K562 (cell line): ENCODE measurements at regions not wholly inside any gene's neighbourhood (a gene's known extent, or its start where the extent isn't known, plus 50 kb on each side); places are given as distances from the start of the nearest gene placed in this dataset.

Experiments
- BRD4 ChIP-seq: fragments of 200-600 bp; sonication (generic); IDR thresholded peaks from 2 replicates; pipeline ENCODE4 v1.6.1; 2017; ENCODE audit warnings: inconsistent platforms
- CTCF ChIP-seq, 3 experiments: IDR thresholded peaks in 2 of 3; conservative IDR thresholded peaks in 1 of 3; 2 replicates each; pipeline ENCODE4 v1.5.1; 2011 to 2012; ENCODE audit warnings: low read length in 3 of 3, mild to moderate bottlenecking in 3 of 3, control low read depth in 2 of 3, improper control_type of control experiment in 1 of 3, inconsistent platforms in 1 of 3, low read depth in 1 of 3, mixed read lengths in 1 of 3, moderate library complexity in 1 of 3; ENCODE audit not compliant: insufficient read depth in 2 of 3
- E2F3 ChIP-seq: fragments of 250-450 bp; sonication (Bioruptor Pico); IDR thresholded peaks from 2 replicates; pipeline ENCODE4 v1.4.0; 2020; ENCODE audit warnings: mild to moderate bottlenecking
- EZH2 ChIP-seq: IDR thresholded peaks from 2 replicates; pipeline ENCODE4 v1.6.1; 2012; ENCODE audit warnings: low read depth, mild to moderate bottlenecking, inconsistent platforms, low read length, borderline replicate concordance
- GABPA ChIP-seq: fragments of 200-800 bp; sonication (Bioruptor generic); conservative IDR thresholded peaks from 2 replicates; pipeline ENCODE4 v1.6.1; 2016; ENCODE audit warnings: low read depth, missing genetic modification characterization, missing compliant biosample characterization
- HDAC3 ChIP-seq: fragments of 450-650 bp; IDR thresholded peaks from 2 replicates; pipeline ENCODE4 v1.6.1; 2018; ENCODE audit warnings: borderline replicate concordance, mild to moderate bottlenecking, moderate library complexity; ENCODE audit not compliant: partially characterized antibody
- HNRNPK ChIP-seq: fragments of 200-400 bp; formaldehyde crosslinking; IDR thresholded peaks from one replicate; pipeline ENCODE4 v1.6.1; 2018; ENCODE audit warnings: mild to moderate bottlenecking, low read depth, low read length; ENCODE audit not compliant: poor library complexity, severe bottlenecking
- KDM4B ChIP-seq, 2 experiments: fragments of 450-650 bp in 1 of 2; sonication (generic) in 1 of 2; IDR thresholded peaks; 2 replicates each; pipeline ENCODE4 v1.6.1; 2016 to 2017; ENCODE audit warnings: borderline replicate concordance in 2 of 2, antibody characterized with exemption in 1 of 2, low read depth in 1 of 2, mild to moderate bottlenecking in 1 of 2
- LARP7 ChIP-seq: fragments of 450-650 bp; IDR thresholded peaks from 2 replicates; pipeline ENCODE4 v1.6.1; 2016
- MAZ ChIP-seq, 2 experiments: fragments of 450-650 bp in 1 of 2; sonication (generic) in 1 of 2; formaldehyde crosslinking; IDR thresholded peaks in 1 of 2; conservative IDR thresholded peaks in 1 of 2; 2 replicates each; pipeline versions ENCODE4 v1.4.0 to v1.5.0; 2020; ENCODE audit warnings: mild to moderate bottlenecking in 1 of 2, missing genetic modification reagents in 1 of 2
- MTA1 ChIP-seq: fragments of 450-650 bp; IDR thresholded peaks from 2 replicates; pipeline ENCODE4 v1.6.1; 2017; ENCODE audit warnings: borderline replicate concordance
- RB1 ChIP-seq: fragments of 450-650 bp; IDR thresholded peaks from 2 replicates; pipeline ENCODE4 v1.6.1; 2017; ENCODE audit warnings: low read depth, mild to moderate bottlenecking
- RBM17 ChIP-seq: fragments of 200-400 bp; formaldehyde crosslinking; IDR thresholded peaks from 2 replicates; pipeline ENCODE4 v1.6.1; 2017; ENCODE audit warnings: low read depth, mild to moderate bottlenecking, low read length, borderline replicate concordance
- RFX5 ChIP-seq: IDR thresholded peaks from 2 replicates; pipeline ENCODE4 v1.6.1; 2011; ENCODE audit warnings: low read depth, mild to moderate bottlenecking, improper control_type of control experiment, low read length
- ZKSCAN3 ChIP-seq: fragments of 250-450 bp; sonication (Bioruptor Pico); IDR thresholded peaks from 2 replicates; pipeline ENCODE4 v1.4.0; 2020
- ZNF140 ChIP-seq: fragments of 250-450 bp; sonication (Bioruptor Pico); IDR thresholded peaks from 2 replicates; pipeline ENCODE4 v1.8.0; 2021; ENCODE audit warnings: moderate library complexity, mild to moderate bottlenecking, inconsistent platforms
- ZNF318 ChIP-seq, 2 experiments: fragments of 450-650 bp; IDR thresholded peaks; 2 replicates each; pipeline ENCODE4 v1.6.1; 2016; ENCODE audit warnings: mild to moderate bottlenecking in 2 of 2, borderline replicate concordance in 1 of 2, low read depth in 1 of 2, moderate library complexity in 1 of 2
- TF ChIP-seq, protein P1 (sequence below): sonication (generic); formaldehyde crosslinking; IDR thresholded peaks from 2 replicates; pipeline ENCODE4 v1.8.0; 2022; ENCODE audit warnings: missing genetic modification reagents, mild to moderate bottlenecking, moderate library complexity, borderline replicate concordance

DNA sequence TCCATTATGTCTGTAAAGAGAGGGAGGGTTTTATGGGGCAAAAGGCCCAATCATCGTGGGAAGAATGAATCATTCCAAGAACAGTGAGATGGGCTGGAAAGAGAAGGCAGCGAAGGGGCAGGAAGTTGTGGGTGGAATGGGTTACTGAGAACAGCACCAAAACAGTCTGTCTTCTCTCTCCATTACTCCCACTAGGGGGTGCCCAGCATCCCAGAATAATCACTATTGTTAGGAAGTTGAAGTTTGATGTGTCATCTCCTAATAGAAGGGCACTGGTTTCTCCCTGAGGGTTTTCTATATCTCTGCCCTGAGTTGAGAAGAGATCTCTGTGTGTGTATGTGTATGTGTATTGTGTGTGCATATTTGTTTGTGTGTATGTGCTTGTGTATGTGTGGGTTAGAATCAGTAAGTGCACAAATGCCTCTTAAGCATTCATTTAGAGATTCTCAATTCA, 76.6 kb upstream of the MAP4K3 start (continued):
- TF ChIP-seq ZNF318 (IDR thresholded peaks at IDR 0.05; ENCODE audit: borderline replicate concordance in 1 of 2, low read depth in 1 of 2) = no peak
- TF ChIP-seq CTCF (IDR thresholded peaks at IDR 0.05 in 2 of 3, conservative IDR thresholded peaks at IDR 0.05 in 1 of 3; ENCODE audit: insufficient read depth in 2 of 3, low read depth in 1 of 3, low read length in 3 of 3) = peak; percentile 63 to 81 (median 72)
- TF ChIP-seq EZH2 = no peak
- TF ChIP-seq, protein P1, sequence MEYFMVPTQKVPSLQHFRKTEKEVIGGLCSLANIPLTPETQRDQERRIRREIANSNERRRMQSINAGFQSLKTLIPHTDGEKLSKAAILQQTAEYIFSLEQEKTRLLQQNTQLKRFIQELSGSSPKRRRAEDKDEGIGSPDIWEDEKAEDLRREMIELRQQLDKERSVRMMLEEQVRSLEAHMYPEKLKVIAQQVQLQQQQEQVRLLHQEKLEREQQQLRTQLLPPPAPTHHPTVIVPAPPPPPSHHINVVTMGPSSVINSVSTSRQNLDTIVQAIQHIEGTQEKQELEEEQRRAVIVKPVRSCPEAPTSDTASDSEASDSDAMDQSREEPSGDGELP (CRISPR knock-in tag) = no peak
- TF ChIP-seq LARP7 = 0 out of 2 replicates have a peak, but pooled peaks have one; percentile 39
- TF ChIP-seq RB1 = no peak
- TF ChIP-seq BRD4 = no peak
- 0 out of 2 replicates have a peak, but pooled peaks have one; percentile 43 for TF ChIP-seq MTA1
- TF ChIP-seq E2F3 = no peak
- TF ChIP-seq KDM4B (IDR thresholded peaks at IDR 0.05; ENCODE audit: borderline replicate concordance in 2 of 2, low read depth in 1 of 2) = no peak
- TF ChIP-seq GABPA (tag) = 0 out of 2 replicates have a peak, but pooled peaks have one; percentile 47
- no peak for TF ChIP-seq ZKSCAN3
- no peak for TF ChIP-seq HDAC3
- TF ChIP-seq HNRNPK = no peak
- TF ChIP-seq RFX5 = no peak
- no peak for TF ChIP-seq RBM17
- TF ChIP-seq MAZ (CRISPR knock-in tag; conservative IDR thresholded peaks at IDR 0.05 in 1 of 2, IDR thresholded peaks at IDR 0.05 in 1 of 2) = peak in 1 of 2 experiments; percentile 66; a peak in 2 of 4 replicates
- no peak for TF ChIP-seq ZNF140
